GM12878 (cell line): ENCODE measurements at regions not wholly inside any gene's neighbourhood (a gene's known extent, or its start where the extent isn't known, plus 50 kb on each side); places are given as distances from the start of the nearest gene placed in this dataset.

ENCODE experiments used
- ATAC-seq: fragments of 200-7000 bp; cut with Tn5 transposase; 3 replicates; pipeline ENCODE4 v1.9.1; 2020; ENCODE audit warnings: mild to moderate bottlenecking, moderate library complexity
- BruUV-seq: library from RNA; stranded (reverse); fragments of 400-500 nt; replicated peaks from 2 replicates; lab custom pipeline; 2021; lab: Mats Ljungman, UMichigan
- CTCF ChIA-PET: fragments of 300-600 bp; sonication (Branson Sonifier 250); formaldehyde crosslinking; extraction: SDS; loops from one replicate; lab custom pipeline; 2021; ENCODE audit warnings: inconsistent platforms; lab: Yijun Ruan, JAX
- POLR2A ChIA-PET: fragments of 350-600 bp; formaldehyde crosslinking; extraction: SDS; loops from one replicate; lab custom pipeline; 2021; ENCODE audit warnings: inconsistent platforms; lab: Charles Lee
- RAD21 ChIA-PET: fragments of 300-600 bp; sonication (Branson Sonifier 250); formaldehyde crosslinking; loops from one replicate; lab custom pipeline; 2023; ENCODE audit warnings: antibody characterized with exemption; ENCODE audit not compliant: unreplicated experiment; lab: Charles Lee
- SMC1A ChIA-PET: fragments of 300-600 bp; sonication (Branson Sonifier 250); formaldehyde crosslinking; loops from one replicate; lab custom pipeline; 2023; ENCODE audit not compliant: unreplicated experiment, uncharacterized antibody; lab: Charles Lee
- DNase-seq: peaks from one replicate; pipeline ENCODE4 v3.0.0-alpha.2; 2011; ENCODE audit warnings: low read depth, low spot score
- FAIRE-seq: peaks from 3 replicates; lab custom pipeline; 2011; peaks lifted over from hg19 to GRCh38; lab: Jason Lieb, UNC
- H2AFZ ChIP-seq: 2 replicates; pipeline ENCODE4 v1.6.0; 2011; ENCODE audit warnings: low read depth, low read length, control low read depth; ENCODE audit not compliant: control insufficient read depth
- H3K27ac ChIP-seq: 2 replicates; pipeline ENCODE4 v1.5.1; 2011; ENCODE audit warnings: control low read depth; ENCODE audit not compliant: control insufficient read depth, insufficient read depth
- H3K27me3 ChIP-seq, 2 experiments: replicated peaks in 1 of 2; 2 replicates each; pipeline versions ENCODE4 v1.6.0 to v1.6.1; 2011; ENCODE audit warnings: low read length in 1 of 2; ENCODE audit not compliant: control insufficient read depth in 2 of 2, insufficient read depth in 2 of 2
- H3K36me3 ChIP-seq, 2 experiments: 2 replicates each; pipeline ENCODE4 v1.5.1; 2011; ENCODE audit warnings: low read length in 1 of 2; ENCODE audit not compliant: control insufficient read depth in 2 of 2, insufficient read depth in 2 of 2
- H3K4me1 ChIP-seq: 2 replicates; pipeline ENCODE4 v1.6.1; 2011; ENCODE audit warnings: mild to moderate bottlenecking, low read length, moderate library complexity, mixed read lengths; ENCODE audit not compliant: control insufficient read depth, insufficient read depth
- H3K4me2 ChIP-seq: 2 replicates; pipeline ENCODE4 v1.6.0; 2011; ENCODE audit warnings: control low read depth; ENCODE audit not compliant: control insufficient read depth, insufficient read depth
- H3K4me3 ChIP-seq: fragments of 200-600 bp; sonication (generic); 2 replicates; pipeline ENCODE4 v1.5.1; 2016
- H3K79me2 ChIP-seq: 2 replicates; pipeline ENCODE4 v1.6.0; 2011; ENCODE audit warnings: low read length; ENCODE audit not compliant: control insufficient read depth, insufficient read depth
- H3K9ac ChIP-seq: 2 replicates; pipeline ENCODE4 v1.8.0; 2011; ENCODE audit warnings: low read length, control low read depth, mixed read lengths; ENCODE audit not compliant: control insufficient read depth, insufficient read depth
- H3K9me3 ChIP-seq: replicated peaks from 3 replicates; pipeline ENCODE4 v1.5.1; 2011; ENCODE audit warnings: mild to moderate bottlenecking, low read length; ENCODE audit not compliant: control insufficient read depth, insufficient read depth
- H4K20me1 ChIP-seq: 2 replicates; pipeline ENCODE4 v1.6.0; 2011; ENCODE audit not compliant: control insufficient read depth, insufficient read depth
- BHLHE40 ChIP-seq, 2 experiments: fragments of 450-650 bp in 1 of 2; IDR thresholded peaks; 2 replicates each; pipeline ENCODE4 v1.6.1; 2011 to 2017; ENCODE audit warnings: low read depth in 2 of 2, borderline replicate concordance in 1 of 2, improper control_type of control experiment in 1 of 2, low read length in 1 of 2, mild to moderate bottlenecking in 1 of 2
- CHD4 ChIP-seq: fragments of 200-600 bp; sonication (generic); IDR thresholded peaks from 2 replicates; pipeline ENCODE4 v1.6.1; 2016; ENCODE audit warnings: mild to moderate bottlenecking
- FOS ChIP-seq: IDR thresholded peaks from 3 replicates; pipeline ENCODE4 v1.6.1; 2011; ENCODE audit warnings: borderline replicate concordance; ENCODE audit not compliant: insufficient read length; ENCODE audit errors: extremely low read depth
- MAX ChIP-seq: IDR thresholded peaks from 2 replicates; pipeline ENCODE4 v1.6.1; 2012; ENCODE audit warnings: low read depth, low read length, improper control_type of control experiment
- MTA2 ChIP-seq: fragments of 450-650 bp; IDR thresholded peaks from 2 replicates; pipeline ENCODE4 v1.6.1; 2016; ENCODE audit warnings: low read depth, mild to moderate bottlenecking, moderate library complexity
- RAD21 ChIP-seq: IDR thresholded peaks from 2 replicates; pipeline ENCODE4 v1.6.1; 2011; ENCODE audit warnings: mild to moderate bottlenecking, low read depth, low read length, moderate library complexity; ENCODE audit not compliant: insufficient read depth
- SMARCA5 ChIP-seq: fragments of 450-650 bp; IDR thresholded peaks from 2 replicates; pipeline ENCODE4 v1.6.1; 2017; ENCODE audit warnings: mild to moderate bottlenecking
- SPI1 ChIP-seq: IDR thresholded peaks from 2 replicates; pipeline ENCODE4 v1.6.1; 2011; ENCODE audit warnings: low read depth, mild to moderate bottlenecking, low read length, moderate library complexity, borderline replicate concordance; ENCODE audit not compliant: insufficient read depth
- TCF12 ChIP-seq: IDR thresholded peaks from 2 replicates; pipeline ENCODE4 v1.6.1; 2011; ENCODE audit warnings: low read depth, mild to moderate bottlenecking, low read length
- YY1 ChIP-seq: IDR thresholded peaks from 2 replicates; pipeline ENCODE4 v1.6.1; 2011; ENCODE audit warnings: low read depth, mild to moderate bottlenecking, low read length
- ZZZ3 ChIP-seq: IDR thresholded peaks from 2 replicates; pipeline ENCODE4 v1.6.1; 2011; ENCODE audit warnings: low read depth; ENCODE audit not compliant: control insufficient read depth, insufficient read length
- WGBS: methylation state at CpG from one replicate; pipeline ENCODE4 v1.1.6; 2016; ENCODE audit warnings: low lambda C conversion rate; ENCODE audit not compliant: insufficient replicate concordance, insufficient coverage; ENCODE audit errors: missing lambda C conversion rate; 5-methylcytosine and 5-hydroxymethylcytosine counted together
- in situ Hi-C: fragments of 300-500 bp; cut with MboI; formaldehyde crosslinking; loops from 9 replicates; pipeline ENCODE4 v1.14.3; 2018; ENCODE audit warnings: mixed read lengths
- intact Hi-C: fragments of 100-400 bp; cut with micrococcal nuclease; formaldehyde crosslinking; loops from one replicate; pipeline ENCODE4 v1.14.2; 2022; ENCODE audit not compliant: unreplicated experiment
- TF ChIP-seq, protein P1 (sequence below): IDR thresholded peaks from 2 replicates; pipeline ENCODE4 v1.6.1; 2011; ENCODE audit warnings: low read depth, low read length, improper control_type of control experiment, borderline replicate concordance
- TF ChIP-seq, protein P2 (sequence below): fragments of 150-350 bp; IDR thresholded peaks from 2 replicates; pipeline ENCODE4 v1.6.1; 2016; ENCODE audit warnings: low read depth, low read length
- TF ChIP-seq, protein P3 (sequence below): fragments of 450-650 bp; IDR thresholded peaks from 2 replicates; pipeline ENCODE4 v1.6.1; 2017; ENCODE audit warnings: mild to moderate bottlenecking, low read depth, inconsistent platforms; ENCODE audit not compliant: poor library complexity, severe bottlenecking

DNA sequence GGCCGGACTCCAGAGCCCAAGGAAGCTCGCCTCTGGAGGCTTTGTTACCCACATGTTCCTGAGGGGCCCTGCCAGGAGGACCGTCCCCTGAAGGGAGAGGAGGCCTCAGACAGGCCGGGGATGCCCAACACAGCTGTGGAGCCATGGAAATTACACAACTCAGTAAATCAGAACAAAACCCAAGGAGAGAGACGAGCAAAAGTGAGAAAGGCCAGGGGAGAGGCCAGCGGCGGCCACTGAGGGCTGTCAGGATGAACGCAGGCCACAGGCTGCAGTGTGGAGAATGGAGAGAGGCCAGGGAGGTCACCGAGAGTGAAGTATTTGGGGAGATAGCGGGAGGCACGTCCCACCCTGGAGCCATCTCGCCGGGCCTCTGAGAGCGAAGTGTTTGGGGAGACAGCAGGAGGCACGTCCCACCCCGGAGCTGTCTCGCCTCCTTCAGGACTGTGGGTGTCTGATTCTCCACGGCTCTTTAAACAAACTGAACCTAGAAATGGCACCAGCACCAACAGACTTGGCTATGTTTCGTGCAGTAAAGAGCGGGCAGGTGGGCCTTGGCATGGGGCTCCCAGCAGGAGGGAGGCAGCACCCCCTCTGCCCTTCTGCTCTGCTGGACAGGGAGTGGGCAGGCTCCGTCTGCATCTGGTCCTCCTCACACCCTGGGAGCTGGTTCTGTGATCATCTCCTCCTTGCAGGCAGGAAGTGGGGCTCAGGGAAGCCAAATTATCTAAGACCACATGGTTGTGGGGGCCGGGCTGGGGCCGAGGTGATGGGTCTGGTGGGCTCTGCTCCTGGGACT lies 91.0 kb downstream of the YTHDF1 start:
- POLR2A ChIA-PET, result no interaction called here
- TF ChIP-seq, protein P1, sequence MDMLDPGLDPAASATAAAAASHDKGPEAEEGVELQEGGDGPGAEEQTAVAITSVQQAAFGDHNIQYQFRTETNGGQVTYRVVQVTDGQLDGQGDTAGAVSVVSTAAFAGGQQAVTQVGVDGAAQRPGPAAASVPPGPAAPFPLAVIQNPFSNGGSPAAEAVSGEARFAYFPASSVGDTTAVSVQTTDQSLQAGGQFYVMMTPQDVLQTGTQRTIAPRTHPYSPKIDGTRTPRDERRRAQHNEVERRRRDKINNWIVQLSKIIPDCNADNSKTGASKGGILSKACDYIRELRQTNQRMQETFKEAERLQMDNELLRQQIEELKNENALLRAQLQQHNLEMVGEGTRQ, result no peak
- TF ChIP-seq BHLHE40 (IDR thresholded peaks at IDR 0.05; ENCODE audit: borderline replicate concordance in 1 of 2, low read depth in 2 of 2, low read length in 1 of 2) (no peak), FOS (no peak), RAD21 (no peak), CHD4 (no peak), MAX (no peak), SPI1 (no peak), MTA2 (no peak), YY1 (no peak), TCF12 (no peak), ZZZ3 (no peak), SMARCA5 (no peak)
- TF ChIP-seq, protein P2, sequence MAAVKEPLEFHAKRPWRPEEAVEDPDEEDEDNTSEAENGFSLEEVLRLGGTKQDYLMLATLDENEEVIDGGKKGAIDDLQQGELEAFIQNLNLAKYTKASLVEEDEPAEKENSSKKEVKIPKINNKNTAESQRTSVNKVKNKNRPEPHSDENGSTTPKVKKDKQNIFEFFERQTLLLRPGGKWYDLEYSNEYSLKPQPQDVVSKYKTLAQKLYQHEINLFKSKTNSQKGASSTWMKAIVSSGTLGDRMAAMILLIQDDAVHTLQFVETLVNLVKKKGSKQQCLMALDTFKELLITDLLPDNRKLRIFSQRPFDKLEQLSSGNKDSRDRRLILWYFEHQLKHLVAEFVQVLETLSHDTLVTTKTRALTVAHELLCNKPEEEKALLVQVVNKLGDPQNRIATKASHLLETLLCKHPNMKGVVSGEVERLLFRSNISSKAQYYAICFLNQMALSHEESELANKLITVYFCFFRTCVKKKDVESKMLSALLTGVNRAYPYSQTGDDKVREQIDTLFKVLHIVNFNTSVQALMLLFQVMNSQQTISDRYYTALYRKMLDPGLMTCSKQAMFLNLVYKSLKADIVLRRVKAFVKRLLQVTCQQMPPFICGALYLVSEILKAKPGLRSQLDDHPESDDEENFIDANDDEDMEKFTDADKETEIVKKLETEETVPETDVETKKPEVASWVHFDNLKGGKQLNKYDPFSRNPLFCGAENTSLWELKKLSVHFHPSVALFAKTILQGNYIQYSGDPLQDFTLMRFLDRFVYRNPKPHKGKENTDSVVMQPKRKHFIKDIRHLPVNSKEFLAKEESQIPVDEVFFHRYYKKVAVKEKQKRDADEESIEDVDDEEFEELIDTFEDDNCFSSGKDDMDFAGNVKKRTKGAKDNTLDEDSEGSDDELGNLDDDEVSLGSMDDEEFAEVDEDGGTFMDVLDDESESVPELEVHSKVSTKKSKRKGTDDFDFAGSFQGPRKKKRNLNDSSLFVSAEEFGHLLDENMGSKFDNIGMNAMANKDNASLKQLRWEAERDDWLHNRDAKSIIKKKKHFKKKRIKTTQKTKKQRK, result no peak
- TF ChIP-seq, protein P3, sequence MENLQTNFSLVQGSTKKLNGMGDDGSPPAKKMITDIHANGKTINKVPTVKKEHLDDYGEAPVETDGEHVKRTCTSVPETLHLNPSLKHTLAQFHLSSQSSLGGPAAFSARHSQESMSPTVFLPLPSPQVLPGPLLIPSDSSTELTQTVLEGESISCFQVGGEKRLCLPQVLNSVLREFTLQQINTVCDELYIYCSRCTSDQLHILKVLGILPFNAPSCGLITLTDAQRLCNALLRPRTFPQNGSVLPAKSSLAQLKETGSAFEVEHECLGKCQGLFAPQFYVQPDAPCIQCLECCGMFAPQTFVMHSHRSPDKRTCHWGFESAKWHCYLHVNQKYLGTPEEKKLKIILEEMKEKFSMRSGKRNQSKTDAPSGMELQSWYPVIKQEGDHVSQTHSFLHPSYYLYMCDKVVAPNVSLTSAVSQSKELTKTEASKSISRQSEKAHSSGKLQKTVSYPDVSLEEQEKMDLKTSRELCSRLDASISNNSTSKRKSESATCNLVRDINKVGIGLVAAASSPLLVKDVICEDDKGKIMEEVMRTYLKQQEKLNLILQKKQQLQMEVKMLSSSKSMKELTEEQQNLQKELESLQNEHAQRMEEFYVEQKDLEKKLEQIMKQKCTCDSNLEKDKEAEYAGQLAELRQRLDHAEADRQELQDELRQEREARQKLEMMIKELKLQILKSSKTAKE, result no peak

More for the DNA sequence above, 91.0 kb downstream of the YTHDF1 start:
- no peak overlapping the region for H3K4me3 ChIP-seq
- ATAC-seq, result no peak
- no peak overlapping the region for H2AFZ ChIP-seq
- intact Hi-C loops, result no loop called here
- no peaks in the 10 kb centered on the region for H3K4me1 ChIP-seq
- H3K27ac ChIP-seq, result no peak overlapping the region
- CTCF ChIA-PET, result no interaction called here
- H3K4me2 ChIP-seq, result no peak overlapping the region
- WGBS, result 17% methylated on average over 23 of the region's 23 CpGs
- H3K79me2 ChIP-seq, result no peaks in the 10 kb centered on the region
- H3K36me3 ChIP-seq, result no peaks in the 10 kb centered on the region
- BruUV-seq, result no TSS peak
- SMC1A ChIA-PET, result no interaction called here
- DNase-seq, result no peak
- in situ Hi-C loops, result no loop called here
- peaks cover 0 to 2% of the 10 kb centered on the region in 2 experiments; a peak in 3 of 4 replicates for H3K27me3 ChIP-seq
- H4K20me1 ChIP-seq, result no peaks in the 10 kb centered on the region
- FAIRE-seq, result no peak
- RAD21 ChIA-PET, result no interaction called here
- no peaks in the 10 kb centered on the region for H3K9me3 ChIP-seq
- H3K9ac ChIP-seq, result no peak overlapping the region
